Calu3 (cell line): ENCODE measurements at regions not wholly inside any gene's neighbourhood (a gene's known extent, or its start where the extent isn't known, plus 50 kb on each side); places are given as distances from the start of the nearest gene placed in this dataset.

ENCODE experiments used
- BruUV-seq: library from RNA; stranded (reverse); fragments of 400-500 nt; replicated peaks from 2 replicates; lab custom pipeline; 2021; lab: Mats Ljungman, UMichigan
- CTCF ChIA-PET: fragments of 300-600 bp; sonication (Branson Sonifier 250); formaldehyde crosslinking; loops from one replicate; lab custom pipeline; 2022; ENCODE audit warnings: antibody characterized with exemption; lab: Charles Lee
- DNase-seq: peaks from one replicate; pipeline ENCODE4 v3.0.0; 2022
- H3K27ac Mint-ChIP-seq: one replicate; pipeline ENCODE4 v1.8.0; 2022; ENCODE audit warnings: mixed read lengths; ENCODE audit not compliant: unreplicated experiment
- H3K27me3 Mint-ChIP-seq: one replicate; pipeline ENCODE4 v1.8.0; 2022; ENCODE audit warnings: mixed read lengths; ENCODE audit not compliant: unreplicated experiment
- H3K36me3 Mint-ChIP-seq: one replicate; pipeline ENCODE4 v1.8.0; 2022; ENCODE audit warnings: mild to moderate bottlenecking, moderate library complexity, mixed read lengths; ENCODE audit not compliant: insufficient read depth, unreplicated experiment
- H3K4me1 Mint-ChIP-seq: one replicate; pipeline ENCODE4 v1.8.0; 2022; ENCODE audit warnings: mild to moderate bottlenecking, low read depth, mixed read lengths; ENCODE audit not compliant: unreplicated experiment
- H3K4me3 Mint-ChIP-seq: one replicate; pipeline ENCODE4 v1.8.0; 2022; ENCODE audit warnings: mild to moderate bottlenecking, low read depth, moderate library complexity, mixed read lengths; ENCODE audit not compliant: unreplicated experiment
- H3K9me3 Mint-ChIP-seq: one replicate; pipeline ENCODE4 v1.8.0; 2022; ENCODE audit warnings: low read depth, mixed read lengths; ENCODE audit not compliant: unreplicated experiment
- intact Hi-C: fragments of 100-400 bp; cut with micrococcal nuclease; formaldehyde crosslinking; loops from one replicate; pipeline ENCODE4 v1.10.0; 2022; ENCODE audit not compliant: unreplicated experiment
- TF ChIP-seq, protein P1 (sequence below): fragments of 200-600 bp; IDR thresholded peaks from one replicate; pipeline ENCODE4 v1.8.0; 2022; ENCODE audit warnings: antibody characterized with exemption; ENCODE audit not compliant: unreplicated experiment

GRCh38 chr3:107025961-107026360 is 351.3 kb upstream of the CCDC54 start:
- DNase-seq: no peak
- TF ChIP-seq, protein P1, sequence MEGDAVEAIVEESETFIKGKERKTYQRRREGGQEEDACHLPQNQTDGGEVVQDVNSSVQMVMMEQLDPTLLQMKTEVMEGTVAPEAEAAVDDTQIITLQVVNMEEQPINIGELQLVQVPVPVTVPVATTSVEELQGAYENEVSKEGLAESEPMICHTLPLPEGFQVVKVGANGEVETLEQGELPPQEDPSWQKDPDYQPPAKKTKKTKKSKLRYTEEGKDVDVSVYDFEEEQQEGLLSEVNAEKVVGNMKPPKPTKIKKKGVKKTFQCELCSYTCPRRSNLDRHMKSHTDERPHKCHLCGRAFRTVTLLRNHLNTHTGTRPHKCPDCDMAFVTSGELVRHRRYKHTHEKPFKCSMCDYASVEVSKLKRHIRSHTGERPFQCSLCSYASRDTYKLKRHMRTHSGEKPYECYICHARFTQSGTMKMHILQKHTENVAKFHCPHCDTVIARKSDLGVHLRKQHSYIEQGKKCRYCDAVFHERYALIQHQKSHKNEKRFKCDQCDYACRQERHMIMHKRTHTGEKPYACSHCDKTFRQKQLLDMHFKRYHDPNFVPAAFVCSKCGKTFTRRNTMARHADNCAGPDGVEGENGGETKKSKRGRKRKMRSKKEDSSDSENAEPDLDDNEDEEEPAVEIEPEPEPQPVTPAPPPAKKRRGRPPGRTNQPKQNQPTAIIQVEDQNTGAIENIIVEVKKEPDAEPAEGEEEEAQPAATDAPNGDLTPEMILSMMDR: no peak
- H3K4me3 Mint-ChIP-seq: no peak overlapping the region
- no peak overlapping the region for H3K27ac Mint-ChIP-seq
- BruUV-seq: no TSS peak
- no peaks in the 10 kb centered on the region for H3K9me3 Mint-ChIP-seq
- no peaks in the 10 kb centered on the region for H3K36me3 Mint-ChIP-seq
- CTCF ChIA-PET: no interaction called here
- intact Hi-C loops: loop anchor here (10.0 kb wide), 1 partner anchor 61 kb away; no protein-coding TSS in a partner anchor
- H3K27me3 Mint-ChIP-seq: no peaks in the 10 kb centered on the region
- H3K4me1 Mint-ChIP-seq: no peaks in the 10 kb centered on the region

DNA sequence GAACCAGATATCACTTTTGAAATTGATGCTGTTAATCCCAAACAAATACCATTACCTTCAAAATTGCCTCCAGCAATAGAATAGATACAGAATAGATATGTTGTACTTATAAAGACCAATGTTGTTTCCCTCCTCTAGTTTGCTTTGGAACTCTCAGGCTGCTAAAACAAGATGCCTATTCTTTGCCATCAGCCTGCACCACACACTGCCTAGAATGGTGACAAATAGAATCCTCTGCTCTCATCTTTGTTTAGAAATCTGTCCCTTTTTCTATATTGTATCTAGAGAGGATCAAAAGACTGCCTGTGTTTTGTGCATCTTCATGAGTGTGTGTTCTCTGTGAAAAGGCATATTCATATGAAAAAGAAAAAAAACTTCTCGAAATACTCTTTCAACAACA is 349.2 kb upstream of the CCDC54 start:
- H3K36me3 Mint-ChIP-seq: no peaks in the 10 kb centered on the region
- no peaks in the 10 kb centered on the region for H3K27me3 Mint-ChIP-seq
- intact Hi-C loops: loop anchor here (10.0 kb wide), 1 partner anchor 63 kb away; no protein-coding TSS in a partner anchor
- no peaks in the 10 kb centered on the region for H3K4me1 Mint-ChIP-seq
- no peaks in the 10 kb centered on the region for H3K9me3 Mint-ChIP-seq
- no peak overlapping the region for H3K4me3 Mint-ChIP-seq
- DNase-seq: no peak
- no TSS peak for BruUV-seq
- TF ChIP-seq, protein P1: no peak
- CTCF ChIA-PET: no interaction called here
- H3K27ac Mint-ChIP-seq: no peak overlapping the region

- intact Hi-C loops: loop anchor here (10.0 kb wide), 1 partner anchor 64 kb away; no protein-coding TSS in a partner anchor
Observed at GRCh38 chr3:107028626-107029025, 348.6 kb upstream of the CCDC54 start.

GRCh38 chr3:107032111-107032510 is 345.1 kb upstream of the CCDC54 start:
- H3K4me3 Mint-ChIP-seq: no peak overlapping the region
- BruUV-seq: no TSS peak
- H3K27ac Mint-ChIP-seq: no peak overlapping the region
- intact Hi-C loops: no loop called here
- CTCF ChIA-PET: no interaction called here
- H3K36me3 Mint-ChIP-seq: no peaks in the 10 kb centered on the region
- H3K4me1 Mint-ChIP-seq: no peaks in the 10 kb centered on the region
- no peak for DNase-seq
- no peaks in the 10 kb centered on the region for H3K27me3 Mint-ChIP-seq
- TF ChIP-seq, protein P1: no peak
- peaks cover 7% of the 10 kb centered on the region for H3K9me3 Mint-ChIP-seq

More at GRCh38 chr3:107028626-107029025, 348.6 kb upstream of the CCDC54 start:
- Mint-ChIP-seq H3K4me1 (no peaks in the 10 kb centered on the region), H3K27ac (no peak overlapping the region), H3K36me3 (no peaks in the 10 kb centered on the region), H3K27me3 (no peaks in the 10 kb centered on the region), H3K4me3 (no peak overlapping the region), H3K9me3 (no peaks in the 10 kb centered on the region)
- TF ChIP-seq, protein P1: no peak
- no TSS peak for BruUV-seq
- CTCF ChIA-PET: no interaction called here
- no peak for DNase-seq
